CD4-positive, alpha-beta T cell treated with Interleukin-1 beta for 1 hour (primary cell): ENCODE measurements at regions not wholly inside any gene's neighbourhood (a gene's known extent, or its start where the extent isn't known, plus 50 kb on each side); places are given as distances from the start of the nearest gene placed in this dataset.
A peak's percentile ranks its signal among the peaks of the same experiment; 100 is the strongest.

ENCODE experiments used
- DNase-seq, 2 donors: peaks; one replicate each; pipeline ENCODE4 v3.0.0-alpha.2; 2020 to 2022

DNA sequence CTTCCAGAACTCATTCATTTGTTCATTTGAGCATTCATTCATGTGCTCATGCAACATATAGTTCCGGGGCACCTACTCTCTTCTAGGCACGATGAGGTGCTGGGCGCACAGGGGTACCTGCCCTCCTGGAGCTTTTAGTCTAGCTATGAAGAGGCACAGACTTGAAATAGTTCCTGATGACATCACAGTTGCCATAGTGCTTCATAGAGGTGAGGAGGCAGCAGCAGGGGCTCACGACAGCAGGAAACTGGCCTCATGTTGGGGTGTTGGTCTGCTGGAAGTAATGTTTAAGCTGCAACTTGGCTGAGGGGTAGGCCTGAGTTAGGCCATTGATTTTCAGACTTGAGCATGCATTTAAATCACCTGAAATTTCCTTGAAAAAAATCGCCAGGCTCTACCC lies 195.5 kb downstream of the PHETA1 start:
- DNase-seq: no peak

DNA sequence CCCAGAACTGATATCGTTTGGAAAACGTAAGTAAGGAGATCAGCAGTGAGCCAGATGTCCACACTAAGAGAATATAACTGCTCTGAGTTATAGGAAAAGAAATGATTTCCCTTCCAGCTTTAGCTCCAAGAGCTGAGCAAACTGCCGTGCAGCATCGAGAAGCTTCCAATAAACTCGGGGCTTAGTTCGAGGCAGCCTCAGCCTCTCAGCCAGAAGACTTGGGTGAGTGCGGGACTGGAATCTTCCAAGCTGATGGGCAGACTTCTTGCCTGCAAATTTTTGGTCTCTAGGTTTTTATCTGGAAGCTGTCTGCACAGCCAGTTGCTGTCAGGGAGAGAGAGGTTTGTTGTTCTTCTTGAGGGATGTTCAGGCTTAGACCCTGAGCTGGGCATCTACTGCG lies 196.1 kb downstream of the PHETA1 start:
- no peak for DNase-seq

- DNase-seq: no peak
Measured at GRCh38 chr12:111171832-111172231, 197.1 kb downstream of the PHETA1 start.

- DNase-seq: no peak
Measured at GRCh38 chr12:111171345-111171744, 197.6 kb downstream of the PHETA1 start.

GRCh38 chr12:111170543-111170942 lies 198.4 kb downstream of the PHETA1 start:
- DNase-seq: peak; percentile 13 to 59

GRCh38 chr12:111169456-111169855 lies 199.4 kb downstream of the PHETA1 start:
- DNase-seq: no peak

DNA sequence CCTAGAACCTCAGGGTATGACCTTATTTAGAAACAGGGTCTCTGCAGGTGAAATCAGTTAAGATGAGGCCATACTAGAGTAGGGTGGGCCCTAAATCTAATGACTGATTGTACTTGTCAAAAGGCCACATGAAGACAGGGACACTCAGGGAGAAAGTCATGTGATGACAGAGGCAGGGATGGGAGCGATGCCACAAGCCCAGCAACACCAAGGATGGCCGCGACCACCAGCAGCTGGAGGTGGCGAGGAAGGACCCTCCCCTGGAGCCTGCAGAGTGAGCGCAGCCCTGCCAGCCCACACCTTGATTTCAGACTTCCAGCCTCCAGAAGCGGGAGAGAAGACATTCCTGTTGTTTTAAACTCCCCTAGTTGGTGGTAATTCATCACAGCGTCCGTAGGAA lies 199.9 kb downstream of the PHETA1 start:
- DNase-seq: no peak

DNA sequence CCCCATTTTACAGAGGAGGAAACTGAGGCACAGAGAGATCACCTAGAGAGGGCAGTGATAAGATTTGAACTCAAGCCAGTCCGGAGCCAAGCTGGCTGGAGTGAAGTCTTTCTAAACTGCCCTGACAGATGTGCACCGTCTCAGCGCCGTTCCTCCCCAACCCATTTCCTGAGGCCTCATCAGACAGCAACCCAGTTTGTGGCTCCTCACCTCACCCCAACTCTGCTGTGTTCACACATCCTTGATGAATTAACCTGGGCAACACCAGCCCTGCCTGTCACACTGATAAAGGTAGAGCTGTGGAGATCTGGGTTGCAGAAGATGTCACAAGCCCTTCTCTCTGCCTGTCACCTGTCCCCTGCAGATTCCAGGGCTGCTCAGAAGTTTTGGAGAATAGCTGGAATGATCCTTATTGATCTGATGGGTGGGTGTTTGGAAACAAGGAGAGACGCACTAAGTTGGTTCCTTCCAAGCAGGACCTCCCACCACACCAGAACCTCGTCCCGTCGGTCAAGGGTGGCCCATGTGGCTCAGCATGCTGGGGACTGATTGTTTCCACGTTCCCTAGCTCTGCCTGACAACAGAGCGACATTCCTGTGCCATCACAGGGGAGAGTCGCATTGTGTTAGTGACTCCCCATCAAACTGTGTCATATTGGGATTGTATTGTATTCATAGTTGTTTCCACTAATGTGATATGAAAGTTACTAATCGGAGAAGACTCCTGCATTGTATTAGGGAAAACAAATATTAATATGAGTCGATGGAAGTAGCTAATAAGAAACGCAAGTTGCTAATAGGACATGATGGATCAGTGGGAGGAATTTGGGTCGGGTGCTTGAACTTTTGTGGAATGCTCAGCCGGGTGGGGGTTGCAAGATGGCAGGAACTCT lies 200.6 kb downstream of the PHETA1 start:
- no peak for DNase-seq

DNA sequence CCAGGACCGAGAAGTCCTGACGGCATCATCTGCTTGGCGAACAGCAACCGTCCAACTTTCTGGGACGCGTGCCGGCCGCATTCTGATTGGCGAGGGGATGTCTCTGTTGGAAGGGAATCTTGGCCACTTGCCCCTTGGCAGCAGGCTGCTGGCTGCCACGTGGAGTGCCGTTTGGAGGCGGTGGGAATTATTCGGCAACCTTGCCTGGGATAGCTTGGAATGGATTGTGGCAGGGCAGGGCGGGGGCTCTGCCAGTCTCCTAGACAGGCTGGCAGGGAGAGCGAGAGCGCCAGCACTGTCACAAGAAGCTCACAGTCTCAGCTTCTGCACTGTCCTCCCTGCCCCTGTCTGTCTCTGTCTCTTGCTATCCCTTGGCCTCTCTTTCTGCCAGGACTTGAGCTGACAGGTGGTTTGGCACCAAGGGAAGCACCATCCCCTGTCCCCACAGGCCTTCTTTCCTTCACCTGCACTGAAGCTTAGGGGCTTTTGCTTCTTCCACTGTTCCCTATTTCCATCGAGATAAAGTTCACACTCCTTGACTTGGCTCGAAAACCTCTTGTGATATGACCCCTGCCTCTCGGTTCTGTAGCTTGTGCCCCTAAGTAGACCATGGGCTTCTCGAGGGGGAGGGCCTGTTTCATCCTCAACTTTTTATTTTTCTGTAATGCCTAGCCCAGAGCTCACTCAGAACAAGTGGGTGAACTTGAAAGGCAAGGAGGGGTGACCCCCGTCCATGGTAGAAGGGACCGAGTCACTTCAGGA lies 201.9 kb downstream of the PHETA1 start:
- DNase-seq: no peak

DNA sequence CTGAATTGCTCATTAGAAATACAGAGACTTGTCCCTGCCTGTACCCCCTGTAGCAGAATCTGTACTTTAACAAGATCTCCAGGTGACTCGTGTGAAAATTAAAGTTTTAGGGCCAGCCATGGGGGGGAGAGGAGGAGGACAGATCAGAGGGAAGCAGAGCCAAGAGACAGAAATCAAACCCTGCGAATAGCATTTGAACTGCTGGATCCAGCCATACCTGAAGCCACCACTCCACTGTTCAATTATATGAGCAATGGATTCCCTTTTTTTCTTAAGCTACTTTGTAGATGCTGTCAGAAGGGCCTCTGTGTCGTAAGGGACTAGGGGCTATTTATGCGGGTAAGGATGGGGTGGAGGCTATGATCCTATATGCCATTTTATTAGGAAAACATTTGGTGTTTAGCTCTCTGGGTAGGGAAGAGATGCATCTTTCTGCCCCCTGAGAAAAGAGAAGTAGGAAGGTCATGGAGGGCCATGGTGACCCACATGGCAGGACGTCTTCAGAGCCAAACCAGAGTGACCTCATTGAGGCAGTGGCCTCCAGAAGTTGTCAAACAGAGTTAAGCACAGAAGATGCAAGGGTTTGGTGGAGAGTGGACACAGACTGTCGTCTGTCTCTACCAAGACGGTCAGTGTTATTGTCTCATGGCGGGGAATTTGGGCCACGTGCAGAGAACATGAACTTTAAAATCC lies 203.9 kb downstream of the PHETA1 start:
- no peak for DNase-seq

GRCh38 chr12:111163422-111163821 lies 205.5 kb downstream of the PHETA1 start:
- DNase-seq: no peak

- no peak for DNase-seq
Measured at GRCh38 chr12:111161898-111162297, 207.0 kb downstream of the PHETA1 start.

GRCh38 chr12:111160350-111161241 lies 208.3 kb downstream of the PHETA1 start:
- DNase-seq: no peak

DNA sequence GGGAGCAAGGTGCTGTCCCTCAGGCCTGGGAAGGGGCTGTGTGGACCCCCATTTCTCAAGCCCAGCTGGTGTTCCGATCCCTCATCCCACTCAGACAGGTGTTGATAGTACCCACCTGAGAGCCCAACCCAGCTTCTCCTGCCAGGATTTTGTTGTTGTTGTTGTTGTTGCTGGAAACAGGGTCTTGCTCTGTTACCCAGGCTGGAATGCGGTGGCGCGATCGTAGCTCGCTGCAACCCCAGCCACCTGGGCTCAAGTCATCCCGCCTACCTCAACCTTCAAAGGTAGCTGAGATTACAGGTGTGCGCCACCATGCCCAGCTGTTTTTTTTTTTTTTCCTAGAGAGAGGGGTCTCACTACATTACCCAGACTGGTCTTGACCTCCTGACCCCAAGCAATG lies 209.9 kb downstream of the PHETA1 start:
- no peak for DNase-seq

DNA sequence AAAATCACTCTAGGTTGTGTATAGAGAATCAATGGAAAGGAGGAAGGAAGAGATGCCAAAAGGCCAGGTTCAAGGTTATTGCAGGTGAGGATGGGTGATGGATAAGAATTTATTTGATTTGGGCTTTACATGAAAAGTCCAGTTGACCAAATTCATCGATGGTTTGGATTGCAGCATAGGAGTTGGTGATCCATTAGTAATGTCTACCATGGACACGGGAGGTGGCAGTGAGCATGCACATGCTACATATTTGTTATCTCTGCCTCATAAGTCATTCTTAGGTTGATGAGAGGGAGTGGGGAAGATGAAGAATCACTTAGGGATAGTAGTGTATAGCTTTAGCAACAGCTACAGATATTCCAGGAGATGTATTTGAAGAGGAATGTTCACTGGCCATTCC lies 211.4 kb downstream of the PHETA1 start:
- no peak for DNase-seq

DNA sequence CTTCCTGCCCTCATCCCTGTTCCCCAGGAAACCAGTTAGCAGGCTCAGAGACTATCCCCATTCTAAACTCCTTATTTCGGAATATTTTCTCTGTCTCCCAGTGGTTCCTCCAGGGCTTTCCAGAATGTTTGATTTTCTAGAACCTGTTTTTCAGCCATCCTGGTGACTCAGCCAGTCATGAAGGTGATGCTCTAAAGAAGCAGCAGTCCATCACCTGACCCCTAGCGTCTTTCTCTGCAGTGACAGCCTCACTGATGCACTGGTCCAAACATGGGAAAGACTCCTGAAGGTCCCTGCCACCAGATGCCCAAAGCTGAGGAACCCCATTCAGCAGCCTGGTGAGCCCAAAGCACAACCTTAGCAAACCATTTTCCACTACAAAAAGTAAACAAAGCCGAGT lies 212.6 kb downstream of the PHETA1 start:
- no peak for DNase-seq

GRCh38 chr12:111155521-111155920 lies 213.4 kb downstream of the PHETA1 start:
- DNase-seq: no peak

- DNase-seq: no peak
Measured at GRCh38 chr12:111155020-111155419, 213.9 kb downstream of the PHETA1 start.

DNA sequence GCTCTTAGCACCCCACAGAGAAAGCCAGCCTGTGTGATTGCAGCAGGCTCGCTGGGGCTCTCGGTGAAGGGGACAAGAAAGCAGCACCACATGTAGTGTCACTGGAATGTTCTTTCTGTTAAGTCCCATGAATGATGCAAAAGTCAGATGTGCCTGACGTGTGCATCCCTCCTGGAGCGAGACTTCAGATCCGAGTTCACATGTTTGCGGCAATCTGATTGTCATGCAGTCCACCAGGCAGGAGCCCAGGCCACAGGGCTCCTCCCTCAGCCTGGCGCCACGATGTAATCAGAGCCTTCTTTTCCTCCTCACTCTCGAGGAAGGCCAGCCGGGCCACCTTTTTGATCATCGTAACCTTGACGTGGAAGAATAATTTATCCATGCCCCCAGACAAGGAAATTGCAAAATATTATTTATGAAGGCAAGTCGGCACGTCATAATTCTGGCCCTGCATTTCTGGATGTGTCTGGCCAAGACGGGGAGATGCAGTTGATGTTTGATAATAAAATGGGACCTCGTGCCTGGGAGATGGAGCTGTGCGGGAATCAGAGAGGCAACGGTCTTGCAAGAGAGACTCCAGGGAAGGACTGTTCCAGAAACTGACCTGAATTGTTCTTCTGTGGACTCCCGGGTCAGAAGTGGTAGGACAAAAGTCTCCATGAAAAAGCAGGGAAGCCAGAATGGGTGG lies 214.6 kb downstream of the PHETA1 start:
- no peak for DNase-seq

DNA sequence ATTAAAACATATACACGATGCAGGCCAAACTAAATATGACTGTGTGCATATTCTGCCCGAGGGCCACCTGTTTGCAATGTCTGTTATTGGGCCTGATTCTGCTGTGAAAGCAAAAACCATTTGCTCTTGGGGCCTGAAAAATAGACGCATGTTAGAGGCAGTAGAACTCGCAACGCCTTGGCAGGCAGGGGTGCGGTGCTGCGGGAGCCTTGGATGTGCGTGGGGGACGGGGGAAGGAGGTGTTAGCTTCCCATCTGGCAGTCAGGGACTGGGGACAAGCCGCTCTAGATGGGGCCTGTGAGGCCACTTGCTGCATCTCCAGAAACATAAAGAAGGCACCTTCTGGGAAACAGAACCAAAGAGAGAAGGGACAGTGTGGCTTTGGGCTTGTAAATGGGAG lies 216.3 kb downstream of the PHETA1 start:
- no peak for DNase-seq

DNA sequence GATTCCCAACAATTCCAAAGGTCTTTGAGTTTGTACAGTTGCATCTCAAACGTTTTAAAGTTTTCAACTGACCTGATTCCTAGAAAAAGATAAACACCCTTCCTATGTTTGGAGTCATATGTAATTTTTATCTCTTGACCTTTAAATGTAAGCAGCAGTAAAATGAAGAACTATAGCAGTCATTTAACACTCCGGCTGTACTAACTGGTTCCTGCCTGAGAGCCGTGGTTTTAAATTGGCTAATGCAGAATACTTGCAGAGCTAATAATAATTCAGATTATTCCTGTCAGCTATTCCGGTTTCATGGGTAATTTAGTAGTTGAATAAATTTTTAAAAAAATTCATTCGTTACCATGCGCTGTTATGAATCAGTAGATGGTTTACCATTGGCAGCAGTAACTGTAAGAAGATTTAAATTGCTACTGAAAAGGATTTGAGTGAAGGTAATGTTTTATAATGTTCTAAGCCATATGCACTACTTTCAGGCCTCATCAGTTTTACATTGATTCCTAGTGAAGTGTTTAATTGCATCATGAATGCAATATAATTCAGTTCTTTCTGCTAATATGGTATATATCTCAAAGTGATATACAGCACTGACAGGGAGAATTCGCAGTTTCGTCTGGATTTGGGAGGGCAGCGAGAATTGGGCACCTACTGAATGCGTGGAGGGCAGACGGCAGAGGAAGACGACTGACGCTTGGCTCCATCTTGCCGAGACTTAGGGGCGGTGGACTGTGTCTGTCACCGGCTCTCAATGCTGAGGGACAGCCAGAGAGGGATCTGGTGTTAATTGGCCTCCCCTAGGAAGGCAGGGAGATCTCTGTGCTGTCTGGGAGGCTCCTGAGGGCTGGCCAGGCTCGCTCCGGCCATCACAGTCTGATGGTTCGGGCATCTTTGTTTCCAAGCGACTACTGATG lies 217.7 kb downstream of the PHETA1 start:
- DNase-seq: no peak
